Left lung (tissue), 4 donors: ENCODE measurements at regions not wholly inside any gene's neighbourhood (a gene's known extent, or its start where the extent isn't known, plus 50 kb on each side); places are given as distances from the start of the nearest gene placed in this dataset.
A peak's percentile ranks its signal among the peaks of the same experiment; 100 is the strongest.

Experiments used
- ATAC-seq: fragments of 200-7000 bp; cut with Tn5 transposase; one replicate; pipeline ENCODE4 v1.9.1; 2020; ENCODE audit warnings: moderate library complexity
- DNase-seq, 4 donors: peaks; one replicate each; pipeline ENCODE4 v3.0.0-alpha.2; 2013 to 2020
- H3K27ac ChIP-seq, 2 donors: fragments of 200-600 bp; sonication (generic) in 1 of 2; one replicate each; pipeline versions ENCODE4 v1.5.0 to v1.8.0; 2020 to 2021
- H3K27me3 ChIP-seq, 2 donors: fragments of 200-600 bp; sonication (generic) in 1 of 2; one replicate each; pipeline versions ENCODE4 v1.5.0 to v1.8.0; 2020 to 2021
- H3K36me3 ChIP-seq, 2 donors: fragments of 200-600 bp; sonication (generic) in 1 of 2; one replicate each; pipeline versions ENCODE4 v1.5.0 to v1.8.0; 2020 to 2021
- H3K4me1 ChIP-seq, 2 donors: fragments of 200-600 bp; one replicate each; pipeline ENCODE4 v1.8.0; 2021
- H3K4me3 ChIP-seq, 2 donors: fragments of 200-600 bp; sonication (generic) in 1 of 2; one replicate each; pipeline versions ENCODE4 v1.5.0 to v1.8.0; 2020 to 2021; ENCODE audit warnings: mild to moderate bottlenecking in 1 of 2
- H3K9me3 ChIP-seq, 2 donors: fragments of 200-600 bp; sonication (generic) in 1 of 2; one replicate each; pipeline versions ENCODE4 v1.5.0 to v1.8.0; 2020 to 2021
- intact Hi-C, 2 donors: fragments of 100-400 bp; cut with DNase I; formaldehyde crosslinking; loops; one replicate each; pipeline versions ENCODE4 v1.11.2 to v1.14.2; 2022
- TF ChIP-seq, protein P1 (sequence below), 2 donors: fragments of 200-600 bp; sonication (generic) in 1 of 2; IDR thresholded peaks; one replicate each; pipeline versions ENCODE4 v1.5.0 to v1.8.0; 2021; ENCODE audit warnings: antibody characterized with exemption in 2 of 2
- donor health status: DM: no; HTN: yes; CAD: no.
- donor health status: DM: no; HTN: no; CAD: no.

GRCh38 chr4:33306131-33306530, 2586.0 kb downstream of the PCDH7 start:
- Histone ChIP-seq H3K27ac (no peak overlapping the region), H3K27me3 (no peaks in the 10 kb centered on the region), H3K4me3 (no peak overlapping the region), H3K9me3 (no peaks in the 10 kb centered on the region), H3K36me3 (no peaks in the 10 kb centered on the region), H3K4me1 (no peaks in the 10 kb centered on the region)
- TF ChIP-seq, protein P1, sequence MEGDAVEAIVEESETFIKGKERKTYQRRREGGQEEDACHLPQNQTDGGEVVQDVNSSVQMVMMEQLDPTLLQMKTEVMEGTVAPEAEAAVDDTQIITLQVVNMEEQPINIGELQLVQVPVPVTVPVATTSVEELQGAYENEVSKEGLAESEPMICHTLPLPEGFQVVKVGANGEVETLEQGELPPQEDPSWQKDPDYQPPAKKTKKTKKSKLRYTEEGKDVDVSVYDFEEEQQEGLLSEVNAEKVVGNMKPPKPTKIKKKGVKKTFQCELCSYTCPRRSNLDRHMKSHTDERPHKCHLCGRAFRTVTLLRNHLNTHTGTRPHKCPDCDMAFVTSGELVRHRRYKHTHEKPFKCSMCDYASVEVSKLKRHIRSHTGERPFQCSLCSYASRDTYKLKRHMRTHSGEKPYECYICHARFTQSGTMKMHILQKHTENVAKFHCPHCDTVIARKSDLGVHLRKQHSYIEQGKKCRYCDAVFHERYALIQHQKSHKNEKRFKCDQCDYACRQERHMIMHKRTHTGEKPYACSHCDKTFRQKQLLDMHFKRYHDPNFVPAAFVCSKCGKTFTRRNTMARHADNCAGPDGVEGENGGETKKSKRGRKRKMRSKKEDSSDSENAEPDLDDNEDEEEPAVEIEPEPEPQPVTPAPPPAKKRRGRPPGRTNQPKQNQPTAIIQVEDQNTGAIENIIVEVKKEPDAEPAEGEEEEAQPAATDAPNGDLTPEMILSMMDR (IDR thresholded peaks at IDR 0.05): no peak
- DNase-seq (no peak), ATAC-seq (no peak)
- intact Hi-C loops: no loop called here

DNA sequence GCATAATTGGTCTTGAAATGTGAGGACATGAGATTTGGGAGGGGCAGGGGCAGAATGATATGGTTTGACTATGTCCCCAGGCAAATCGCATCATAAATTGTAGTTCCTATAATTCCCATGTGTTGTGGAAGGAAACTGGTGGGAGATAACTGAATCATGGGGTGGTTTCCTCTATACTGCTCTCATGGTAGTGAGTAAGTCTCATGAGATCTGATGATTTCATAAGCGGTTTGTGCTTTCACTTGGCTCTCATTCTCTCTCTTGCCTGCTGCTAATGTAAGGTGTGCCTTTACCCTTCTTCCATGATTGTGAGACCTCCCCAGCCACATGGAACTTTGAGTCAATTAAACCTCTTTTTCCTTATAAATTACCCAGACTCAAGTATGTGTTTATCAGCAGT, 2595.9 kb downstream of the PCDH7 start:
- no peaks in the 10 kb centered on the region for H3K4me1 ChIP-seq
- H3K27me3 ChIP-seq: no peaks in the 10 kb centered on the region
- H3K9me3 ChIP-seq: peaks cover 0 to 4% of the 10 kb centered on the region in 2 donors
- no peak overlapping the region for H3K4me3 ChIP-seq
- ATAC-seq (no peak), DNase-seq (no peak)
- no peak overlapping the region for H3K27ac ChIP-seq
- H3K36me3 ChIP-seq: no peaks in the 10 kb centered on the region
- TF ChIP-seq, protein P1 (IDR thresholded peaks at IDR 0.05): no peak
- intact Hi-C loops: no loop called here

- Histone ChIP-seq H3K4me3 (no peak overlapping the region), H3K4me1 (no peaks in the 10 kb centered on the region), H3K27ac (no peak overlapping the region), H3K27me3 (no peaks in the 10 kb centered on the region), H3K36me3 (no peaks in the 10 kb centered on the region), H3K9me3 (peaks cover 0 to 4% of the 10 kb centered on the region in 2 donors)
- DNase-seq (no peak), ATAC-seq (no peak)
- intact Hi-C loops: no loop called here
- TF ChIP-seq, protein P1 (IDR thresholded peaks at IDR 0.05): no peak
Observed at GRCh38 chr4:33316578-33316977, 2596.4 kb downstream of the PCDH7 start.

DNA sequence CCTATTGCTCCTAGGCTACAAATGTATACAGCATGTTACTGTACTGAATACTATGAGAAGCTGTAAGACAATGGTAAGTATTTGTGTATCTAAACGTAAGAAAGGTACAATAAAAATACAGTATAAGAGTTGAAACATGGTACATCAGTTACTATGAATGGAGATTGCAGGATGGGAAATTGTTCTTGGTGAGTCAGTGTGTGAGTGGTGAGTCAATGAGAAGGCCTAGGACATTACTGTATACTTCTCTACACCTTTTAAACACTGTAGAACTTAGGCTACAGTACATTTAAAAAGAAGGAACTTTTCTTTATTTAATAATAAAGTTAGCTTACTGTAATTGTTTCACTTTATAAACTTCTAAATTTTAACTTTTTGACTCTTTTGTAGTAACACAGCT, 2603.2 kb downstream of the PCDH7 start:
- H3K36me3 ChIP-seq: no peaks in the 10 kb centered on the region
- H3K27me3 ChIP-seq: no peaks in the 10 kb centered on the region
- H3K9me3 ChIP-seq: peaks cover 0 to 3% of the 10 kb centered on the region in 2 donors
- ATAC-seq: no peak
- no peak overlapping the region for H3K4me3 ChIP-seq
- DNase-seq: no peak
- no peak overlapping the region for H3K27ac ChIP-seq
- no peaks in the 10 kb centered on the region for H3K4me1 ChIP-seq
- intact Hi-C loops: no loop called here
- TF ChIP-seq, protein P1 (IDR thresholded peaks at IDR 0.05): no peak

- Histone ChIP-seq H3K4me1 (no peaks in the 10 kb centered on the region), H3K27ac (no peak overlapping the region), H3K27me3 (no peaks in the 10 kb centered on the region), H3K9me3 (peaks cover 0 to 30% of the 10 kb centered on the region in 2 donors), H3K36me3 (no peaks in the 10 kb centered on the region), H3K4me3 (no peak overlapping the region)
- intact Hi-C loops: no loop called here
- DNase-seq: no peak
- peak; percentile 33 for ATAC-seq
- TF ChIP-seq, protein P1 (IDR thresholded peaks at IDR 0.05): no peak
Observed at GRCh38 chr4:33334416-33334815, 2614.2 kb downstream of the PCDH7 start.
